Gastrocnemius medialis (tissue), 4 donors: ENCODE measurements at regions not wholly inside any gene's neighbourhood (a gene's known extent, or its start where the extent isn't known, plus 50 kb on each side); places are given as distances from the start of the nearest gene placed in this dataset.

Source experiments
- ATAC-seq, 2 donors: fragments of 150-250 bp; one replicate each; pipeline ENCODE4 v1.9.1; 2016
- DNase-seq, 2 donors: peaks; one replicate each; pipeline ENCODE4 v3.0.0-alpha.2; 2019
- H3K27ac ChIP-seq, 4 donors: fragments of 200-600 bp; sonication (generic); 1 replicate in 1 of 4; 2 replicates in 3 of 4; pipeline ENCODE4 v1.5.1; 2016 to 2018; ENCODE audit warnings: mild to moderate bottlenecking in 2 of 4, moderate library complexity in 1 of 4
- H3K27me3 ChIP-seq, 3 donors: fragments of 200-600 bp; sonication (generic) in 2 of 3; 1 replicate in 1 of 3; 2 replicates in 2 of 3; pipeline versions ENCODE4 v1.5.1 to v1.6.0; 2016 to 2019; ENCODE audit warnings: mild to moderate bottlenecking in 1 of 3, moderate library complexity in 1 of 3
- H3K36me3 ChIP-seq, 2 donors: fragments of 200-600 bp; sonication (generic) in 1 of 2; one replicate each; pipeline ENCODE4 v1.5.1; 2017 to 2018
- H3K4me1 ChIP-seq, 2 donors: fragments of 200-600 bp; sonication (generic) in 1 of 2; one replicate each; pipeline ENCODE4 v1.5.1; 2016 to 2017; ENCODE audit warnings: mild to moderate bottlenecking in 2 of 2
- H3K4me3 ChIP-seq, 4 donors: fragments of 200-600 bp; sonication (generic) in 3 of 4; 1 replicate in 1 of 4; 2 replicates in 3 of 4; pipeline ENCODE4 v1.5.1; 2016 to 2019; ENCODE audit warnings: mild to moderate bottlenecking in 2 of 4
- H3K9me3 ChIP-seq, 3 donors: fragments of 200-600 bp; sonication (generic) in 2 of 3; 1 replicate in 1 of 3; 2 replicates in 2 of 3; pipeline ENCODE4 v1.5.1; 2016 to 2019
- CTCF ChIP-seq, 5 experiments: fragments of 450-650 bp in 3 of 5; fragments of 200-600 bp in 2 of 5; sonication (generic) in 2 of 5; IDR thresholded peaks in 4 of 5; conservative IDR thresholded peaks in 1 of 5; 1 replicate in 4 of 5; 2 replicates in 1 of 5; pipeline ENCODE4 v1.5.1; 2016 to 2019; ENCODE audit warnings: antibody characterized with exemption in 5 of 5, mild to moderate bottlenecking in 3 of 5, moderate library complexity in 3 of 5
- POLR2A ChIP-seq, 2 donors: fragments of 450-650 bp; IDR thresholded peaks; one replicate each; pipeline ENCODE4 v1.6.1; 2017; ENCODE audit warnings: antibody characterized with exemption in 2 of 2, mild to moderate bottlenecking in 2 of 2, moderate library complexity in 2 of 2
- in situ Hi-C, 4 donors: fragments of 200-750 bp; cut with MboI; loops; one replicate each; pipeline versions ENCODE4 v1.15.0 to v1.8.0; 2017; ENCODE audit warnings: low sequenced_read_pairs in 4 of 4
- intact Hi-C: fragments of 100-400 bp; cut with DNase I; formaldehyde crosslinking; loops from one replicate; pipeline ENCODE4 v1.15.1; 2023; ENCODE audit warnings: low total_unique reads

- intact Hi-C loops: no loop called here
- in situ Hi-C loops: no loop called here
- H3K36me3 ChIP-seq: no peaks in the 10 kb centered on the region
- no peak overlapping the region for H3K4me3 ChIP-seq
- no peak for TF ChIP-seq POLR2A (IDR thresholded peaks at IDR 0.05)
- TF ChIP-seq CTCF (IDR thresholded peaks at IDR 0.05 in 4 of 5, conservative IDR thresholded peaks at IDR 0.05 in 1 of 5): no peak
- H3K4me1 ChIP-seq: no peaks in the 10 kb centered on the region
- ATAC-seq (no peak), DNase-seq (no peak)
- H3K9me3 ChIP-seq: no peaks in the 10 kb centered on the region
- no peaks in the 10 kb centered on the region for H3K27me3 ChIP-seq
- no peak overlapping the region for H3K27ac ChIP-seq
Measured at GRCh38 chr12:46073321-46073720, 82.9 kb upstream of the SCAF11 start.

- H3K27ac ChIP-seq: no peak overlapping the region
- no peaks in the 10 kb centered on the region for H3K4me1 ChIP-seq
- no peaks in the 10 kb centered on the region for H3K9me3 ChIP-seq
- intact Hi-C loops (loop anchor here (2.0 kb wide), 1 partner anchor 77 kb away; no protein-coding TSS in a partner anchor), in situ Hi-C loops (no loop called here)
- DNase-seq (no peak), ATAC-seq (peak; percentile 39 to 61)
- TF ChIP-seq CTCF (IDR thresholded peaks at IDR 0.05 in 4 of 5, conservative IDR thresholded peaks at IDR 0.05 in 1 of 5) (peak; percentile 62 to 79 (median 72)), POLR2A (IDR thresholded peaks at IDR 0.05) (no peak)
- H3K4me3 ChIP-seq: no peak overlapping the region
- H3K27me3 ChIP-seq: no peaks in the 10 kb centered on the region
- no peaks in the 10 kb centered on the region for H3K36me3 ChIP-seq
Measured at GRCh38 chr12:46071769-46072624, 81.6 kb upstream of the SCAF11 start.

GRCh38 chr12:46071335-46071734 lies 81.0 kb upstream of the SCAF11 start:
- Histone ChIP-seq H3K27me3 (no peaks in the 10 kb centered on the region), H3K36me3 (no peaks in the 10 kb centered on the region), H3K4me3 (no peak overlapping the region), H3K27ac (no peak overlapping the region), H3K9me3 (no peaks in the 10 kb centered on the region), H3K4me1 (no peaks in the 10 kb centered on the region)
- in situ Hi-C loops: no loop called here
- ATAC-seq (no peak), DNase-seq (no peak)
- intact Hi-C loops: loop anchor here (2.0 kb wide), 1 partner anchor 77 kb away; no protein-coding TSS in a partner anchor
- TF ChIP-seq POLR2A (IDR thresholded peaks at IDR 0.05) (no peak), CTCF (IDR thresholded peaks at IDR 0.05 in 4 of 5, conservative IDR thresholded peaks at IDR 0.05 in 1 of 5) (no peak)

- Histone ChIP-seq H3K4me1 (no peaks in the 10 kb centered on the region), H3K27ac (no peak overlapping the region), H3K27me3 (no peaks in the 10 kb centered on the region), H3K4me3 (no peak overlapping the region), H3K36me3 (no peaks in the 10 kb centered on the region), H3K9me3 (no peaks in the 10 kb centered on the region)
- intact Hi-C loops (no loop called here), in situ Hi-C loops (no loop called here)
- TF ChIP-seq POLR2A (IDR thresholded peaks at IDR 0.05): no peak
- TF ChIP-seq CTCF (IDR thresholded peaks at IDR 0.05 in 4 of 5, conservative IDR thresholded peaks at IDR 0.05 in 1 of 5): no peak
- DNase-seq (no peak), ATAC-seq (no peak)
Measured at GRCh38 chr12:46067094-46067493, 76.7 kb upstream of the SCAF11 start.
